ENCODE measurements at regions not wholly inside any gene's neighbourhood (a gene's known extent, or its start where the extent isn't known, plus 50 kb on each side); places are given as distances from the start of the nearest gene placed in this dataset.

DNA sequence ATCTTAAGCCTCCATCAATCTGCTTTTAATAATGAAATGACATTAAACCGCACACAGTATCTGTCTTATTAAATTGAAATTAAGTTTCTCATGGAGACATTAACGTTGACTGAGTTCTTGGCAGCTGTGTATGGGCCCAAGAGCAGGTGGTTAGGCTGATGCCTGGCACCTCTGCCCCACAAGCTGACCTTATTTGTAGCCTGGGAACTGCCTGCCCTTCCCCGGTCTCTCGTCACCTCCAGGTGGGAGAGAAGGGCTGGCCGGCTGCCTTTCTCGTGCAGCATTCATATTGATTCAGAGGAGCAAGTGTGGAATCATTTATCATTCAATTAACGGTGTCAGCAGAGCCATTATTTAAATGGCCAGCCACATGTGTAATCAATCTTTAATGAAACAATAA is 53.0 kb upstream of the FCN1 start:
- no peaks in the 10 kb centered on the region for H3K36me3 ChIP-seq
- TF ChIP-seq, protein P1, sequence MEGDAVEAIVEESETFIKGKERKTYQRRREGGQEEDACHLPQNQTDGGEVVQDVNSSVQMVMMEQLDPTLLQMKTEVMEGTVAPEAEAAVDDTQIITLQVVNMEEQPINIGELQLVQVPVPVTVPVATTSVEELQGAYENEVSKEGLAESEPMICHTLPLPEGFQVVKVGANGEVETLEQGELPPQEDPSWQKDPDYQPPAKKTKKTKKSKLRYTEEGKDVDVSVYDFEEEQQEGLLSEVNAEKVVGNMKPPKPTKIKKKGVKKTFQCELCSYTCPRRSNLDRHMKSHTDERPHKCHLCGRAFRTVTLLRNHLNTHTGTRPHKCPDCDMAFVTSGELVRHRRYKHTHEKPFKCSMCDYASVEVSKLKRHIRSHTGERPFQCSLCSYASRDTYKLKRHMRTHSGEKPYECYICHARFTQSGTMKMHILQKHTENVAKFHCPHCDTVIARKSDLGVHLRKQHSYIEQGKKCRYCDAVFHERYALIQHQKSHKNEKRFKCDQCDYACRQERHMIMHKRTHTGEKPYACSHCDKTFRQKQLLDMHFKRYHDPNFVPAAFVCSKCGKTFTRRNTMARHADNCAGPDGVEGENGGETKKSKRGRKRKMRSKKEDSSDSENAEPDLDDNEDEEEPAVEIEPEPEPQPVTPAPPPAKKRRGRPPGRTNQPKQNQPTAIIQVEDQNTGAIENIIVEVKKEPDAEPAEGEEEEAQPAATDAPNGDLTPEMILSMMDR (IDR thresholded peaks at IDR 0.05; ENCODE audit: low read depth, low read length), result no peak
- H3K27me3 ChIP-seq (ENCODE audit: insufficient read depth, low read depth, severe bottlenecking), result no peaks in the 10 kb centered on the region
- peak; percentile 3 for DNase-seq
- H3K27ac ChIP-seq, result no peak overlapping the region
- no peaks in the 10 kb centered on the region for H3K9me3 ChIP-seq (ENCODE audit: severe bottlenecking)
- H3K4me3 ChIP-seq (ENCODE audit: low read depth, low read length), result no peak overlapping the region

DNA sequence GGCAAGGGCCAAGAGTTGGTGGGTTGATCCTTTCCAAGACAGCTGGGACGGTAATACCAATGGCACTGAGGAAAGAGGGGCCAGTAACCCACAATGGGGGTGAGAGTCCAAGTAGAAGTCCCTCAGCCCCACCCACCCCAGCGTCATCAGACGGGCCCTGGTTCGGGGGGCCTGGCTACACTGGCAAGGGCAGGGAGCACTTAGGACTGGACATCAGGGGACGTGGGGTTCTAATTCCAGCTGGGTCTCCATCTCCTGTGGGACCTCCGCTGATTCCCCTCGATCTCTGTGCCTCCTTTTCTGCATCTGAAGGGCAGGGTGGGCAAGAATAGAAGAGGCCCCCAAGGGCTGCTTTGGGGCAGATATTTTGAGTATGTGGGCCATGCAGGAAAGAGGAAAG is 53.5 kb upstream of the FCN1 start:
- TF ChIP-seq, protein P1 (IDR thresholded peaks at IDR 0.05; ENCODE audit: low read depth, low read length), result no peak
- no peaks in the 10 kb centered on the region for H3K27me3 ChIP-seq (ENCODE audit: insufficient read depth, low read depth, severe bottlenecking)
- H3K36me3 ChIP-seq, result no peaks in the 10 kb centered on the region
- no peak overlapping the region for H3K27ac ChIP-seq
- no peaks in the 10 kb centered on the region for H3K9me3 ChIP-seq (ENCODE audit: severe bottlenecking)
- no peak overlapping the region for H3K4me3 ChIP-seq (ENCODE audit: low read depth, low read length)
- DNase-seq, result peak; percentile 1

DNA sequence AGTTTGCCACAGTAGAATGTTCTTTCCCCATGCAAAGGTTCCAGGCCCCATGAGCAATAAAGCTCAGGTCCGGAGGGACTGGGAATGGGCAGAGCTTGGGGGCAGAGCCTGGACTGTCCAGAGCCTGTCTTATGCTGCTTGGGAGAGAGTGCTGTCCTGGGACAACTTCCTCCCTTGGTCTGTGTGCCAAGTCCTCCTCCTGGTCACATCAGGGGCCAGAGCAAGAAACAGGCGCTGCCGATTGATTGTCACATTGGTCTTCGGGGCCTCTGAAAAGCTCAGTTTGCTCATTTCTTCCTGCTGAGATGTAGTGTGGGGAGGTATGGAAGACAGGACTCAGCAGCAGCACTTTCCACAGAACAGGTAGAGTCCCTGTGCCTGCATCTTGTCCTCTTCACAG is 54.0 kb upstream of the FCN1 start:
- DNase-seq, result peak; percentile 2
- no peaks in the 10 kb centered on the region for H3K27me3 ChIP-seq (ENCODE audit: insufficient read depth, low read depth, severe bottlenecking)

DNA sequence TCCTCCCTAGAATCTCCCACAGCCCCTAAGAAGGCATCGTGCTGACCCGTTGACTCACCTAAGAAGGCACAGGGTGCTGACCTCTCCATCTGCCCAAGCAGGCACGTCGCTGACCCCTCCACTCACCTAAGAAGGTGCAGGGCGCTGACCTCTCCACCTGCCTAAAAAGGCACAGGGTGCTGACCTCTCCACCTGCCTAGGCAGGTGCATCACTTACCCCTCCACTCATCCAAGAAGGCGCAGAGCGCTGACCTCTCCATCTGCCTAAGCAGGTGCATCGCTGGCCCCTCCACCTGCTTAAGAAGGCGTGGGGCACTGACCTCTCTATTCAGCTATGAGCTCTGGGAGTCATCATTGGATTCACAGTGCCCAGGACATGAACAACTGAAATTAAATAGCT is 54.4 kb upstream of the FCN1 start:
- no peaks in the 10 kb centered on the region for H3K27me3 ChIP-seq (ENCODE audit: insufficient read depth, low read depth, severe bottlenecking)
- DNase-seq, result peak; percentile 1
- H3K36me3 ChIP-seq, result no peaks in the 10 kb centered on the region
- TF ChIP-seq, protein P1 (IDR thresholded peaks at IDR 0.05; ENCODE audit: low read depth, low read length), result no peak
- no peaks in the 10 kb centered on the region for H3K9me3 ChIP-seq (ENCODE audit: severe bottlenecking)
- H3K4me3 ChIP-seq (ENCODE audit: low read depth, low read length), result no peak overlapping the region
- H3K27ac ChIP-seq, result no peak overlapping the region

More for the DNA sequence above, 54.0 kb upstream of the FCN1 start:
- Histone ChIP-seq H3K9me3 (ENCODE audit: severe bottlenecking) (no peaks in the 10 kb centered on the region), H3K36me3 (no peaks in the 10 kb centered on the region), H3K27ac (no peak overlapping the region), H3K4me3 (ENCODE audit: low read depth, low read length) (no peak overlapping the region)
- TF ChIP-seq, protein P1 (IDR thresholded peaks at IDR 0.05; ENCODE audit: low read depth, low read length), result no peak

DNA sequence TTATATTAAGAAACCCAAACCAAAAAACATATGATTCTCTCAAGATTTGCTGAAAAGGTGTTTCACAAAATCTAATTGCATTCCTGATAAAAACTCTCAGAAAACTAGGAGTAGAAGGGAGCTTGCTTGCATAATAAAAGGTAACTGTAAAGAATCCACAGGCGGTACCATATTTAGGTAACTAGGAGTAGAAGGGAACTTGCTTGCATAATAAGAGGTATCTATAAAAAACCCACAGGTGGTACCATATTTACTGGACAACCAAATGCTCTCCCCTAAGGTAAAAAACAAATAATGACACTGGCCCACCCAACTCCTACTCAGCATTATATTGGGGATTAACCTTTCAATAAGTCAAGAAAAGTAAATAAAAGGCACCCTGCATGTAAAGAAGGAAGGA is 57.5 kb upstream of the FCN1 start:
- TF ChIP-seq, protein P1 (IDR thresholded peaks at IDR 0.05; ENCODE audit: low read depth, low read length), result no peak
- Histone ChIP-seq H3K27me3 (ENCODE audit: insufficient read depth, low read depth, severe bottlenecking) (no peaks in the 10 kb centered on the region), H3K4me3 (ENCODE audit: low read depth, low read length) (no peak overlapping the region), H3K9me3 (ENCODE audit: severe bottlenecking) (no peaks in the 10 kb centered on the region), H3K27ac (no peak overlapping the region), H3K36me3 (no peaks in the 10 kb centered on the region)
- DNase-seq, result no peak

DNA sequence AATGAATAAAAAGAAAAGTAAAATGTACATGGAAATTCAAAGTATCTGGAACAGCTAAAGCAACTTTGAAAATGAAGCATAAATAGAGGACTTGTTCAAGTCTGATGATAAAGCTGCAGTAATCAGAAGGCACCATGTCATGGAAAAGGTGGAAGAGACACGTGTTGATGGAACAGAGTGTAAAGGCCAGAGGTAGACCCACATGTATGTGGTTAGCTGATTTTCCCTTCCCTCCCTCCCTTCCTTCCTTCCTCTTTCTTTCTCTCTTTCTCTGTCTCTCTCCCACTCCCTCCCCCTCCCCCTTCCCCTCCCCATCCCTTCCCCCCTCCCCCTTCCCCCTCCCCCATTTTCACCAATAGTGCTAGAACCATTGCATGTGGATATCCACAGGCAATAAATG is 58.7 kb upstream of the FCN1 start:
- DNase-seq, result no peak
- no peaks in the 10 kb centered on the region for H3K27me3 ChIP-seq (ENCODE audit: insufficient read depth, low read depth, severe bottlenecking)
- TF ChIP-seq, protein P1 (IDR thresholded peaks at IDR 0.05; ENCODE audit: low read depth, low read length), result no peak

More for the DNA sequence above, 58.7 kb upstream of the FCN1 start:
- no peak overlapping the region for H3K27ac ChIP-seq
- no peaks in the 10 kb centered on the region for H3K36me3 ChIP-seq
- H3K9me3 ChIP-seq (ENCODE audit: severe bottlenecking), result no peaks in the 10 kb centered on the region
- no peak overlapping the region for H3K4me3 ChIP-seq (ENCODE audit: low read depth, low read length)
